Neural cell (in vitro differentiated cells): ENCODE measurements at regions not wholly inside any gene's neighbourhood (a gene's known extent, or its start where the extent isn't known, plus 50 kb on each side); places are given as distances from the start of the nearest gene placed in this dataset.

Experiments
- H2AFZ ChIP-seq: fragments of 200-600, 300-800 bp; sonication (generic), shearing (Covaris generic); 2 replicates; pipeline ENCODE4 v1.6.0; 2014; ENCODE audit warnings: low read depth, mild to moderate bottlenecking, antibody characterized with exemption, low read length, moderate library complexity
- H3F3A ChIP-seq: fragments of 200-600 bp; shearing (Covaris generic); 2 replicates; pipeline ENCODE4 v1.6.1; 2016; ENCODE audit warnings: mild to moderate bottlenecking, moderate library complexity, mixed read lengths, antibody characterized with exemption, low read length; ENCODE audit not compliant: insufficient read depth, poor library complexity, severe bottlenecking
- H3K27ac ChIP-seq: fragments of 200-600, 300-800 bp; sonication (generic), shearing (Covaris generic); 2 replicates; pipeline ENCODE4 v1.5.1; 2014; ENCODE audit warnings: mild to moderate bottlenecking, low read length, moderate library complexity
- H3K27me3 ChIP-seq: fragments of 300-800, 200-600 bp; sonication (generic), shearing (Covaris generic); 2 replicates; pipeline ENCODE4 v1.6.0; 2014; ENCODE audit warnings: mild to moderate bottlenecking, low read depth, low read length, moderate library complexity; ENCODE audit not compliant: insufficient read depth
- H3K36me3 ChIP-seq: fragments of 300-800, 200-600 bp; sonication (generic), shearing (Covaris generic); 2 replicates; pipeline ENCODE4 v1.5.1; 2014; ENCODE audit warnings: mild to moderate bottlenecking, antibody characterized with exemption, low read length, moderate library complexity; ENCODE audit not compliant: insufficient read depth
- H3K4me2 ChIP-seq: fragments of 300-800, 200-600 bp; sonication (generic), shearing (Covaris generic); 2 replicates; pipeline ENCODE4 v1.6.0; 2014; ENCODE audit warnings: mild to moderate bottlenecking, low read length
- H3K4me3 ChIP-seq: fragments of 300-800, 200-600 bp; sonication (generic), shearing (Covaris generic); 2 replicates; pipeline ENCODE4 v1.5.1; 2014; ENCODE audit warnings: mild to moderate bottlenecking, low read length, moderate library complexity
- H3K79me2 ChIP-seq: fragments of 200-600 bp; shearing (Covaris generic); replicated peaks from 2 replicates; pipeline ENCODE4 v1.6.0; 2014; ENCODE audit warnings: mild to moderate bottlenecking, low read length, moderate library complexity; ENCODE audit not compliant: insufficient read depth
- H3K9ac ChIP-seq: fragments of 300-800, 200-600 bp; sonication (generic), shearing (Covaris generic); 2 replicates; pipeline ENCODE4 v1.6.1; 2016; ENCODE audit warnings: mild to moderate bottlenecking, low read length, mixed read lengths
- H3K9me2 ChIP-seq: fragments of 200-600 bp; shearing (Covaris generic); 2 replicates; pipeline ENCODE4 v1.6.1; 2016; ENCODE audit warnings: mild to moderate bottlenecking, low read length, mixed read lengths; ENCODE audit not compliant: insufficient read depth
- H3K9me3 ChIP-seq: fragments of 200-600, 300-800 bp; sonication (generic), shearing (Covaris generic); 2 replicates; pipeline ENCODE4 v1.6.1; 2016; ENCODE audit warnings: mild to moderate bottlenecking, mixed run types, low read length, moderate library complexity, mixed read lengths
- H4K20me1 ChIP-seq: fragments of 200-600 bp; shearing (Covaris generic); 2 replicates; pipeline ENCODE4 v1.6.1; 2016; ENCODE audit warnings: mild to moderate bottlenecking, mixed run types; ENCODE audit not compliant: insufficient read depth
- CTCF ChIP-seq: fragments of 450-650 bp; IDR thresholded peaks from 2 replicates; pipeline ENCODE4 v1.5.1; 2014; ENCODE audit warnings: antibody characterized with exemption, mild to moderate bottlenecking, moderate library complexity; ENCODE audit not compliant: poor library complexity, severe bottlenecking
- EP300 ChIP-seq: fragments of 450-650 bp; conservative IDR thresholded peaks from 2 replicates; pipeline ENCODE4 v1.6.1; 2014; ENCODE audit warnings: antibody characterized with exemption, mild to moderate bottlenecking, moderate library complexity; ENCODE audit not compliant: poor library complexity, severe bottlenecking
- EZH2 ChIP-seq: fragments of 200-600, 300-800 bp; shearing (Covaris generic), sonication (generic); IDR thresholded peaks from 2 replicates; pipeline ENCODE4 v1.6.1; 2014; ENCODE audit warnings: antibody characterized with exemption, low read length, borderline replicate concordance, mild to moderate bottlenecking; ENCODE audit not compliant: insufficient read depth, poor library complexity, severe bottlenecking
- MXI1 ChIP-seq: fragments of 450-650 bp; conservative IDR thresholded peaks from 2 replicates; pipeline ENCODE4 v1.6.1; 2014; ENCODE audit warnings: antibody characterized with exemption, mild to moderate bottlenecking; ENCODE audit not compliant: poor library complexity, severe bottlenecking
- POLR2AphosphoS5 ChIP-seq: IDR thresholded peaks from 2 replicates; pipeline ENCODE4 v1.6.1; 2012
- RAD21 ChIP-seq: fragments of 450-650 bp; conservative IDR thresholded peaks from 2 replicates; pipeline ENCODE4 v1.6.1; 2014; ENCODE audit warnings: antibody characterized with exemption, mild to moderate bottlenecking, moderate library complexity
- REST ChIP-seq: IDR thresholded peaks from 2 replicates; pipeline ENCODE4 v1.6.1; 2012; ENCODE audit warnings: borderline replicate concordance
- SMC3 ChIP-seq: fragments of 450-650 bp; conservative IDR thresholded peaks from 2 replicates; pipeline ENCODE4 v1.6.1; 2014; ENCODE audit warnings: antibody characterized with exemption, mild to moderate bottlenecking, moderate library complexity; ENCODE audit not compliant: poor library complexity
- TAF1 ChIP-seq: IDR thresholded peaks from 2 replicates; pipeline ENCODE4 v1.6.1; 2012; ENCODE audit warnings: low read depth

- Histone ChIP-seq H3K9me3 (no peaks in the 10 kb centered on the region), H3K79me2 (no peaks in the 10 kb centered on the region), H3K9ac (no peak overlapping the region), H2AFZ (no peak overlapping the region), H4K20me1 (no peaks in the 10 kb centered on the region), H3K4me2 (no peak overlapping the region), H3K36me3 (no peaks in the 10 kb centered on the region), H3F3A (no peaks in the 10 kb centered on the region), H3K9me2 (no peaks in the 10 kb centered on the region), H3K4me3 (no peak overlapping the region), H3K27me3 (no peaks in the 10 kb centered on the region), H3K27ac (no peak overlapping the region)
- TF ChIP-seq REST, result no peak
- TF ChIP-seq EZH2, result no peak
These were observed 119.1 kb downstream of the WT1 start for GRCh38 chr11:32316232-32316631.

- H3K9ac ChIP-seq, result no peak overlapping the region
- TF ChIP-seq POLR2AphosphoS5 (no peak), REST (no peak), RAD21 (no peak), SMC3 (no peak), EP300 (no peak), MXI1 (no peak), EZH2 (no peak), TAF1 (no peak), CTCF (no peak)
- no peaks in the 10 kb centered on the region for H3K9me3 ChIP-seq
- no peak overlapping the region for H2AFZ ChIP-seq
- H3K4me3 ChIP-seq, result no peak overlapping the region
- H3K36me3 ChIP-seq, result no peaks in the 10 kb centered on the region
- H4K20me1 ChIP-seq, result no peaks in the 10 kb centered on the region
- no peaks in the 10 kb centered on the region for H3K9me2 ChIP-seq
- no peaks in the 10 kb centered on the region for H3F3A ChIP-seq
- no peaks in the 10 kb centered on the region for H3K27me3 ChIP-seq
- no peaks in the 10 kb centered on the region for H3K79me2 ChIP-seq
- no peak overlapping the region for H3K27ac ChIP-seq
- no peak overlapping the region for H3K4me2 ChIP-seq
These were observed 118.3 kb downstream of the WT1 start for GRCh38 chr11:32316858-32317642.
